HCT116 (cell line): ENCODE measurements at regions not wholly inside any gene's neighbourhood (a gene's known extent, or its start where the extent isn't known, plus 50 kb on each side); places are given as distances from the start of the nearest gene placed in this dataset.

Experiments used
- ATAC-seq: fragments of 200-7000 bp; cut with Tn5 transposase; 2 replicates; pipeline ENCODE4 v1.9.1; 2020; ENCODE audit warnings: mild to moderate bottlenecking, moderate library complexity
- BruUV-seq: library from RNA; stranded (reverse); fragments of 400-500 nt; replicated peaks from 2 replicates; lab custom pipeline; 2021; lab: Mats Ljungman, UMichigan
- CTCF ChIA-PET: fragments of 300-600 bp; sonication (Branson Sonifier 250); formaldehyde crosslinking; loops from one replicate; lab custom pipeline; 2021; ENCODE audit warnings: antibody characterized with exemption; lab: Charles Lee
- POLR2A ChIA-PET: fragments of 300-600, 350-600 bp; sonication (Branson Sonifier 250); formaldehyde crosslinking; loops from one replicate; lab custom pipeline; 2021; ENCODE audit warnings: antibody characterized with exemption; lab: Charles Lee
- RAD21 ChIA-PET, 2 experiments: fragments of 300-600 bp; sonication (Branson Sonifier 250); formaldehyde crosslinking; loops; one replicate each; lab custom pipeline; 2023; ENCODE audit warnings: low total read pairs in 2 of 2; ENCODE audit not compliant: uncharacterized antibody in 2 of 2, unreplicated experiment in 2 of 2, low non-redundant PET in 1 of 2; lab: Charles Lee
- DNase-seq: peaks from one replicate; pipeline ENCODE4 v3.0.0-alpha.2; 2010; ENCODE audit warnings: low read depth, low spot score
- H2AFZ ChIP-seq: fragments of 200-600 bp; shearing (Covaris generic), sonication (generic); 2 replicates; pipeline ENCODE4 v1.6.1; 2017; ENCODE audit warnings: low read depth, mixed run types, mixed read lengths, antibody characterized with exemption, low read length; ENCODE audit not compliant: poor library complexity, severe bottlenecking
- H3K27ac ChIP-seq: 2 replicates; pipeline ENCODE4 v1.5.1; 2012; ENCODE audit warnings: low read depth, low read length
- H3K27me3 ChIP-seq: fragments of 200-600 bp; sonication (generic); 2 replicates; pipeline ENCODE4 v1.6.1; 2016; ENCODE audit warnings: mixed run types, low read length, mixed read lengths; ENCODE audit not compliant: insufficient read depth
- H3K36me3 ChIP-seq, 2 experiments: fragments of 200-500 bp in 1 of 2; fragments of 200-600 bp in 1 of 2; sonication (Bioruptor generic) in 1 of 2; sonication (generic) in 1 of 2; 2 replicates each; pipeline versions ENCODE4 v1.5.1 to v1.6.1; 2014 to 2016; ENCODE audit warnings: low read length in 2 of 2, inconsistent platforms in 1 of 2, mixed read lengths in 1 of 2, mixed run types in 1 of 2; ENCODE audit not compliant: insufficient read depth in 2 of 2, control insufficient read depth in 1 of 2
- H3K4me1 ChIP-seq, 2 experiments: fragments of 200-600 bp in 1 of 2; sonication (generic) in 1 of 2; 2 replicates each; pipeline versions ENCODE4 v1.5.1 to v1.6.1; 2012 to 2017; ENCODE audit warnings: low read length in 2 of 2, inconsistent platforms in 1 of 2, mild to moderate bottlenecking in 1 of 2, mixed read lengths in 1 of 2, mixed run types in 1 of 2, moderate library complexity in 1 of 2; ENCODE audit not compliant: insufficient read depth in 2 of 2, control insufficient read depth in 1 of 2
- H3K4me2 ChIP-seq: fragments of 200-600 bp; sonication (generic); 2 replicates; pipeline ENCODE4 v1.6.1; 2017; ENCODE audit warnings: mixed run types, low read length, mixed read lengths
- H3K4me3 ChIP-seq, 2 experiments: fragments of 200-600 bp in 1 of 2; sonication (generic) in 1 of 2; replicated peaks in 1 of 2; 2 replicates each; pipeline ENCODE4 v1.5.1; 2011 to 2016; ENCODE audit warnings: low read length in 2 of 2, control low read depth in 1 of 2, low read depth in 1 of 2, mild to moderate bottlenecking in 1 of 2, mixed read lengths in 1 of 2, mixed run types in 1 of 2
- H3K79me2 ChIP-seq: fragments of 200-600 bp; sonication (generic); 2 replicates; pipeline ENCODE4 v1.6.1; 2017; ENCODE audit warnings: mild to moderate bottlenecking, mixed run types, low read length, moderate library complexity, mixed read lengths; ENCODE audit not compliant: insufficient read depth
- H3K9ac ChIP-seq: fragments of 200-600 bp; sonication (generic); 2 replicates; pipeline ENCODE4 v1.6.1; 2016; ENCODE audit warnings: low read length, mixed read lengths
- H3K9me2 ChIP-seq: fragments of 200-600 bp; sonication (generic), shearing (Covaris generic); 2 replicates; pipeline ENCODE4 v1.6.1; 2017; ENCODE audit warnings: mixed run types, mild to moderate bottlenecking, moderate library complexity; ENCODE audit not compliant: insufficient read depth
- H3K9me3 ChIP-seq, 2 experiments: fragments of 200-500 bp in 1 of 2; fragments of 200-600 bp in 1 of 2; sonication (Bioruptor generic) in 1 of 2; sonication (generic) in 1 of 2; 2 replicates each; pipeline ENCODE4 v1.6.1; 2014 to 2017; ENCODE audit warnings: low read length in 2 of 2, mixed read lengths in 2 of 2, inconsistent platforms in 1 of 2, low read depth in 1 of 2, mild to moderate bottlenecking in 1 of 2, mixed run types in 1 of 2, moderate library complexity in 1 of 2; ENCODE audit not compliant: control insufficient read depth in 1 of 2, insufficient read depth in 1 of 2
- H4K20me1 ChIP-seq: fragments of 200-600 bp; sonication (generic), shearing (Covaris generic); 2 replicates; pipeline ENCODE4 v1.6.1; 2017; ENCODE audit warnings: mixed run types, mild to moderate bottlenecking, moderate library complexity; ENCODE audit not compliant: insufficient read depth
- CBX3 ChIP-seq: IDR thresholded peaks from 2 replicates; pipeline ENCODE4 v1.6.1; 2012; ENCODE audit warnings: low read depth
- EGR1 ChIP-seq: IDR thresholded peaks from 2 replicates; pipeline ENCODE4 v1.6.1; 2012; ENCODE audit warnings: low read depth
- FOSL1 ChIP-seq: IDR thresholded peaks from 2 replicates; pipeline ENCODE4 v1.6.1; 2012; ENCODE audit warnings: low read depth
- SIN3A ChIP-seq: IDR thresholded peaks from 2 replicates; pipeline ENCODE4 v1.6.1; 2012; ENCODE audit warnings: low read depth
- TCF7L2 ChIP-seq: IDR thresholded peaks from 2 replicates; pipeline ENCODE4 v1.7.0; 2011; ENCODE audit warnings: borderline replicate concordance, inconsistent platforms; ENCODE audit not compliant: insufficient read depth, insufficient read length; ENCODE audit errors: extremely low read depth
- ZFX ChIP-seq: fragments of 450-650 bp; IDR thresholded peaks from 2 replicates; pipeline ENCODE4 v1.6.1; 2017
- ZNF274 ChIP-seq: fragments of 200-500 bp; sonication (Bioruptor generic); IDR thresholded peaks from 2 replicates; pipeline ENCODE4 v1.6.1; 2014; ENCODE audit warnings: mild to moderate bottlenecking, low read depth, low read length, inconsistent platforms
- intact Hi-C: fragments of 100-400 bp; cut with micrococcal nuclease; formaldehyde crosslinking; loops from 2 replicates; pipeline ENCODE4 v1.10.0; 2022
- TF ChIP-seq, protein P1 (sequence below): IDR thresholded peaks from 2 replicates; pipeline ENCODE4 v1.6.1; 2012
- TF ChIP-seq, protein P2 (sequence below): IDR thresholded peaks from 2 replicates; pipeline ENCODE4 v1.6.1; 2012; ENCODE audit warnings: low read depth
- TF ChIP-seq, protein P3 (sequence below), 3 experiments: fragments of 200-600 bp in 1 of 3; sonication (generic) in 1 of 3; IDR thresholded peaks in 2 of 3; conservative IDR thresholded peaks in 1 of 3; 2 replicates each; pipeline ENCODE4 v1.5.1; 2012 to 2017; ENCODE audit warnings: low read depth in 2 of 3, low read length in 2 of 3, antibody characterized with exemption in 1 of 3, borderline replicate concordance in 1 of 3, control low read depth in 1 of 3, mild to moderate bottlenecking in 1 of 3, mixed read lengths in 1 of 3, mixed run types in 1 of 3, moderate library complexity in 1 of 3; ENCODE audit not compliant: insufficient read depth in 1 of 3

DNA sequence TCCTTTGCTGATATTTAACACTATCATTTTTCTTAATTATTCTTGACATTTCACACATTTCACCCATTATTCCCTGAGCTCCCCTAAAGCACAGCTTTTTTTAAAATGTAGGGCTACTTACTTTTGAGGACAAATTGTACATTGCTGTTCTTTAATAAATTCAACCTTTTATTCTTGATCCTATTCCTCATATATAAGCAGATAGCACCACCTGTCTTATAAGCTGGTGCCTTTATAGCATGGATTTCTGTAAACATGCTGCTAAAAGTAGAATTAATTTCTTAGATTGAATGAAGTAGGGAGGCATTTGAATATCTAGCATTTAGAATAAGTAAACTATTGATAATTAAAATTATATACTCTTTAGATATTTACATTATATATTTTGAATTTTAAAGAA lies 603.4 kb upstream of the PCDH9 start:
- Histone ChIP-seq H2AFZ (no peak overlapping the region), H3K9me2 (no peaks in the 10 kb centered on the region), H3K4me1 (no peaks in the 10 kb centered on the region), H3K9ac (no peak overlapping the region), H4K20me1 (no peaks in the 10 kb centered on the region; the same call in 1 of the 2 replicates), H3K27ac (no peak overlapping the region), H3K79me2 (no peaks in the 10 kb centered on the region), H3K4me3 (no peak overlapping the region), H3K4me2 (no peak overlapping the region), H3K9me3 (no peaks in the 10 kb centered on the region), H3K36me3 (no peaks in the 10 kb centered on the region), H3K27me3 (no peaks in the 10 kb centered on the region)
- TF ChIP-seq TCF7L2: no peak
- no peak for TF ChIP-seq SIN3A
- TF ChIP-seq, protein P1, sequence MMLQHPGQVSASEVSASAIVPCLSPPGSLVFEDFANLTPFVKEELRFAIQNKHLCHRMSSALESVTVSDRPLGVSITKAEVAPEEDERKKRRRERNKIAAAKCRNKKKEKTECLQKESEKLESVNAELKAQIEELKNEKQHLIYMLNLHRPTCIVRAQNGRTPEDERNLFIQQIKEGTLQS: no peak
- TF ChIP-seq EGR1: no peak
- TF ChIP-seq, protein P2, sequence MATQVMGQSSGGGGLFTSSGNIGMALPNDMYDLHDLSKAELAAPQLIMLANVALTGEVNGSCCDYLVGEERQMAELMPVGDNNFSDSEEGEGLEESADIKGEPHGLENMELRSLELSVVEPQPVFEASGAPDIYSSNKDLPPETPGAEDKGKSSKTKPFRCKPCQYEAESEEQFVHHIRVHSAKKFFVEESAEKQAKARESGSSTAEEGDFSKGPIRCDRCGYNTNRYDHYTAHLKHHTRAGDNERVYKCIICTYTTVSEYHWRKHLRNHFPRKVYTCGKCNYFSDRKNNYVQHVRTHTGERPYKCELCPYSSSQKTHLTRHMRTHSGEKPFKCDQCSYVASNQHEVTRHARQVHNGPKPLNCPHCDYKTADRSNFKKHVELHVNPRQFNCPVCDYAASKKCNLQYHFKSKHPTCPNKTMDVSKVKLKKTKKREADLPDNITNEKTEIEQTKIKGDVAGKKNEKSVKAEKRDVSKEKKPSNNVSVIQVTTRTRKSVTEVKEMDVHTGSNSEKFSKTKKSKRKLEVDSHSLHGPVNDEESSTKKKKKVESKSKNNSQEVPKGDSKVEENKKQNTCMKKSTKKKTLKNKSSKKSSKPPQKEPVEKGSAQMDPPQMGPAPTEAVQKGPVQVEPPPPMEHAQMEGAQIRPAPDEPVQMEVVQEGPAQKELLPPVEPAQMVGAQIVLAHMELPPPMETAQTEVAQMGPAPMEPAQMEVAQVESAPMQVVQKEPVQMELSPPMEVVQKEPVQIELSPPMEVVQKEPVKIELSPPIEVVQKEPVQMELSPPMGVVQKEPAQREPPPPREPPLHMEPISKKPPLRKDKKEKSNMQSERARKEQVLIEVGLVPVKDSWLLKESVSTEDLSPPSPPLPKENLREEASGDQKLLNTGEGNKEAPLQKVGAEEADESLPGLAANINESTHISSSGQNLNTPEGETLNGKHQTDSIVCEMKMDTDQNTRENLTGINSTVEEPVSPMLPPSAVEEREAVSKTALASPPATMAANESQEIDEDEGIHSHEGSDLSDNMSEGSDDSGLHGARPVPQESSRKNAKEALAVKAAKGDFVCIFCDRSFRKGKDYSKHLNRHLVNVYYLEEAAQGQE: no peak
- TF ChIP-seq FOSL1: no peak
- TF ChIP-seq, protein P3, sequence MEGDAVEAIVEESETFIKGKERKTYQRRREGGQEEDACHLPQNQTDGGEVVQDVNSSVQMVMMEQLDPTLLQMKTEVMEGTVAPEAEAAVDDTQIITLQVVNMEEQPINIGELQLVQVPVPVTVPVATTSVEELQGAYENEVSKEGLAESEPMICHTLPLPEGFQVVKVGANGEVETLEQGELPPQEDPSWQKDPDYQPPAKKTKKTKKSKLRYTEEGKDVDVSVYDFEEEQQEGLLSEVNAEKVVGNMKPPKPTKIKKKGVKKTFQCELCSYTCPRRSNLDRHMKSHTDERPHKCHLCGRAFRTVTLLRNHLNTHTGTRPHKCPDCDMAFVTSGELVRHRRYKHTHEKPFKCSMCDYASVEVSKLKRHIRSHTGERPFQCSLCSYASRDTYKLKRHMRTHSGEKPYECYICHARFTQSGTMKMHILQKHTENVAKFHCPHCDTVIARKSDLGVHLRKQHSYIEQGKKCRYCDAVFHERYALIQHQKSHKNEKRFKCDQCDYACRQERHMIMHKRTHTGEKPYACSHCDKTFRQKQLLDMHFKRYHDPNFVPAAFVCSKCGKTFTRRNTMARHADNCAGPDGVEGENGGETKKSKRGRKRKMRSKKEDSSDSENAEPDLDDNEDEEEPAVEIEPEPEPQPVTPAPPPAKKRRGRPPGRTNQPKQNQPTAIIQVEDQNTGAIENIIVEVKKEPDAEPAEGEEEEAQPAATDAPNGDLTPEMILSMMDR (IDR thresholded peaks at IDR 0.05 in 2 of 3, conservative IDR thresholded peaks at IDR 0.05 in 1 of 3; ENCODE audit: borderline replicate concordance in 1 of 3, insufficient read depth in 1 of 3, low read depth in 2 of 3, low read length in 2 of 3): no peak
- no peak for TF ChIP-seq CBX3
- TF ChIP-seq ZFX: no peak
- TF ChIP-seq ZNF274: no peak
- DNase-seq (no peak), ATAC-seq (no peak)
- ChIA-PET CTCF (no interaction called here), RAD21 (no interaction called here), POLR2A (no interaction called here)
- BruUV-seq: no TSS peak
- intact Hi-C loops: no loop called here
